ENCODE measurements at regions not wholly inside any gene's neighbourhood (a gene's known extent, or its start where the extent isn't known, plus 50 kb on each side); places are given as distances from the start of the nearest gene placed in this dataset.

DNA sequence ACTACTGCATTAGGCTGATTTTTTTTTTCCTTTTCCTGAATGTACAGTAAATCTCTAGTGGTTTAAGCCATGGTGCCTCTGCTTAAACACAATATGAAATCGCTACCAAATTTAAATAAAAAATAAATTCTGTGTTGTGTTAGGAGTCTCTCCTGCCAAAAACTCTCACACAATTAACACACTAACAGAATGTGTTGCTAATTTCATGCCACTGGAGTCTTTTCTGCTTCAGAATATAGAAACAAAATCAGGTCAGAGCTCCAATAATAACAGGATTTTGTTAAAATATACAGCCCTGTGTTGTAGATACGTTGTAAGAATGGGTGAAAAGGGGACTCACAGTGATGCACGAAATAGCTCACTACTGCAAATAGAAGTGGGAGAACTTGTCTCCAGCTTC is 398.8 kb downstream of the ZSWIM6 start:
- TF ChIP-seq, protein P1, sequence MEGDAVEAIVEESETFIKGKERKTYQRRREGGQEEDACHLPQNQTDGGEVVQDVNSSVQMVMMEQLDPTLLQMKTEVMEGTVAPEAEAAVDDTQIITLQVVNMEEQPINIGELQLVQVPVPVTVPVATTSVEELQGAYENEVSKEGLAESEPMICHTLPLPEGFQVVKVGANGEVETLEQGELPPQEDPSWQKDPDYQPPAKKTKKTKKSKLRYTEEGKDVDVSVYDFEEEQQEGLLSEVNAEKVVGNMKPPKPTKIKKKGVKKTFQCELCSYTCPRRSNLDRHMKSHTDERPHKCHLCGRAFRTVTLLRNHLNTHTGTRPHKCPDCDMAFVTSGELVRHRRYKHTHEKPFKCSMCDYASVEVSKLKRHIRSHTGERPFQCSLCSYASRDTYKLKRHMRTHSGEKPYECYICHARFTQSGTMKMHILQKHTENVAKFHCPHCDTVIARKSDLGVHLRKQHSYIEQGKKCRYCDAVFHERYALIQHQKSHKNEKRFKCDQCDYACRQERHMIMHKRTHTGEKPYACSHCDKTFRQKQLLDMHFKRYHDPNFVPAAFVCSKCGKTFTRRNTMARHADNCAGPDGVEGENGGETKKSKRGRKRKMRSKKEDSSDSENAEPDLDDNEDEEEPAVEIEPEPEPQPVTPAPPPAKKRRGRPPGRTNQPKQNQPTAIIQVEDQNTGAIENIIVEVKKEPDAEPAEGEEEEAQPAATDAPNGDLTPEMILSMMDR (IDR thresholded peaks at IDR 0.05; ENCODE audit: low read depth, low read length, poor library complexity, severe bottlenecking), result no peak
- TF ChIP-seq EZH2phosphoT487 (IDR thresholded peaks at IDR 0.05; ENCODE audit: borderline replicate concordance, low read length), result no peak

Measured in DOHH2 (cell line).